Omental fat pad (tissue), 3 donors: ENCODE measurements at regions not wholly inside any gene's neighbourhood (a gene's known extent, or its start where the extent isn't known, plus 50 kb on each side); places are given as distances from the start of the nearest gene placed in this dataset.

Experiments used
- ATAC-seq: fragments of 150-250 bp; one replicate; pipeline ENCODE4 v1.9.1; 2016; ENCODE audit warnings: mild to moderate bottlenecking, moderate library complexity; ENCODE audit not compliant: low FRiP score
- DNase-seq: peaks from one replicate; pipeline ENCODE4 v3.0.0-alpha.2; 2019; ENCODE audit warnings: low spot score
- TF ChIP-seq, protein P1 (sequence below), 3 donors: fragments of 450-650 bp; IDR thresholded peaks; one replicate each; pipeline ENCODE4 v1.5.1; 2016 to 2017; ENCODE audit warnings: antibody characterized with exemption in 3 of 3, mild to moderate bottlenecking in 3 of 3, moderate library complexity in 2 of 3

DNA sequence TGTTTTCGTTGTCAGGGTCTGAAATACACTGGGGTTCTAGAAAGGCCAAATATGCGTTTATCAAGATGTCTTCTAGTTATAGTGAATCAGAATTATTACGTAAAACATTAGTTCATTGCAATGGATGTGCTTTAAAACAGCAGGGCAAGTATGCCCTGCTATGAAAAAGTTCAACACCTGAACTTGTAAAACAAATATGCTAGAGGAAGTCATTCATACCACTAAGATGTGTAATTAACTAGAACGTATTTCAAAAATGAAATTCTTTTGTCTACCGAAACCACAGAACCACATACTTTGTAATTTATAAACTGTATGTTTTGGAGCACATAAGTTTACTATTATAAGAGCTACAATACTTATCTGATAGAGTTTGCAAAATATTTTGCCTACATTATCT, 266.2 kb downstream of the KCTD12 start:
- TF ChIP-seq, protein P1, sequence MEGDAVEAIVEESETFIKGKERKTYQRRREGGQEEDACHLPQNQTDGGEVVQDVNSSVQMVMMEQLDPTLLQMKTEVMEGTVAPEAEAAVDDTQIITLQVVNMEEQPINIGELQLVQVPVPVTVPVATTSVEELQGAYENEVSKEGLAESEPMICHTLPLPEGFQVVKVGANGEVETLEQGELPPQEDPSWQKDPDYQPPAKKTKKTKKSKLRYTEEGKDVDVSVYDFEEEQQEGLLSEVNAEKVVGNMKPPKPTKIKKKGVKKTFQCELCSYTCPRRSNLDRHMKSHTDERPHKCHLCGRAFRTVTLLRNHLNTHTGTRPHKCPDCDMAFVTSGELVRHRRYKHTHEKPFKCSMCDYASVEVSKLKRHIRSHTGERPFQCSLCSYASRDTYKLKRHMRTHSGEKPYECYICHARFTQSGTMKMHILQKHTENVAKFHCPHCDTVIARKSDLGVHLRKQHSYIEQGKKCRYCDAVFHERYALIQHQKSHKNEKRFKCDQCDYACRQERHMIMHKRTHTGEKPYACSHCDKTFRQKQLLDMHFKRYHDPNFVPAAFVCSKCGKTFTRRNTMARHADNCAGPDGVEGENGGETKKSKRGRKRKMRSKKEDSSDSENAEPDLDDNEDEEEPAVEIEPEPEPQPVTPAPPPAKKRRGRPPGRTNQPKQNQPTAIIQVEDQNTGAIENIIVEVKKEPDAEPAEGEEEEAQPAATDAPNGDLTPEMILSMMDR (IDR thresholded peaks at IDR 0.05) = no peak
- no peak for DNase-seq
- no peak for ATAC-seq

- TF ChIP-seq, protein P1 (IDR thresholded peaks at IDR 0.05) = no peak
- no peak for DNase-seq
- ATAC-seq = no peak
Observed at GRCh38 chr13:76619631-76620030, 266.6 kb downstream of the KCTD12 start.

DNA sequence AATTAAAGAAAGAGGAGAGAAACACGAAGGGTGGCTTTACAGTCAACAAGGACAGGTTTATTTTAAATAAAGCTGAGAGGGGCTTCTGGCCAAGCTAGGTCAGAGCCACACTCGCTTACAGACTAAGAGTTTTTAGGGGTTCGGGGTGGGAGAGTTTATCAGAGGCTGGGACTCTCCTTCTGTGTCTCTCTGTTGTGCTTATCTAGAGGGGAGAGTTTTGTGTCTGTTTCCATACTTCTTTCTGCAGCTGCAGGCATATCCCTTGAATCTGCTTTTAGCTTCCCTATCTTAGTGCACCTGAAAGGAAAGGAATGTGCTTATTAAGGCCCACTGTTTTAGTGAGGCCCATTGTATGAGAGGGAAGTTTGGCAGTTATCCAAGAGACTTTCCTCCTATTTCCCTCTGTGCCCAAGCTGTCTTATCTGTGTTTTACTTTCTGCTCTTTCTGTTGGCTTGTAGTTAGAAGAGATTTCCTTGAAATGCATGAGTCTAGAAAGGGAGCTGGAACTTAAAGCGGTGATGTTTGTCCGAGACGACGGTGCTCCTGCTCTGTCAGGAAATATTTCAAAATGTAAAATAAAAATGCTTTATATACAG, 275.3 kb downstream of the KCTD12 start:
- no peak for ATAC-seq

GRCh38 chr13:76609643-76610042, 276.6 kb downstream of the KCTD12 start:
- TF ChIP-seq, protein P1 (IDR thresholded peaks at IDR 0.05) = no peak
- no peak for ATAC-seq
- no peak for DNase-seq

More for the DNA sequence above, 275.3 kb downstream of the KCTD12 start:
- DNase-seq = no peak
- TF ChIP-seq, protein P1 (IDR thresholded peaks at IDR 0.05) = no peak

DNA sequence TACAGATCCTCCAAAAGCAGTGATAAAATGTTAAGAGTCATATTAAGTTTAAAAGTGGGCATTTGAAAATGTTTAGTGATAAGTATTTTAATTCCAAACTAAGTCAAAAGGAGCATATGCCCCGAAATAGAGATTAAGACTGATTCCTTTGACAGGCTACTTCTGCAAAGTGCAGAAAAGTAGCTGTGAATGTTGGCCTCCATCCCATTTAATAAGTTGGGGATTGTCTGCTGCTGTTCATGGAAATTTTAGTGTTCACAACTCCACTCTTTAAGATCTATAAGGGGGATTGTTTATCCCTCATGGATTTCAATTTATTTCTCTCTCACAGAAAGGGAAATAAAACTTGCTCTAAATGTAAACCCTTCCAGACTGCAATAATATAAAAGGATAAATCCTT, 278.3 kb downstream of the KCTD12 start:
- ATAC-seq = no peak
- DNase-seq = no peak
- TF ChIP-seq, protein P1 (IDR thresholded peaks at IDR 0.05) = no peak

- ATAC-seq (no peak), DNase-seq (no peak)
- TF ChIP-seq, protein P1 (IDR thresholded peaks at IDR 0.05) = no peak
Observed at GRCh38 chr13:76600081-76600480, 286.1 kb downstream of the KCTD12 start.

- DNase-seq (no peak), ATAC-seq (no peak)
- TF ChIP-seq, protein P1 (IDR thresholded peaks at IDR 0.05) = no peak
Observed at GRCh38 chr13:76597868-76598267, 288.3 kb downstream of the KCTD12 start.
